GM18861 (cell line): ENCODE measurements at regions not wholly inside any gene's neighbourhood (a gene's known extent, or its start where the extent isn't known, plus 50 kb on each side); places are given as distances from the start of the nearest gene placed in this dataset.
"Not testable (repeated sequence)": the region's sequence is repeated elsewhere in the genome, so short reads cannot be mapped to it uniquely, and the experiment has no call there.

Source experiments
- ATAC-seq: cut with Tn5 transposase; IDR thresholded peaks from one replicate; pipeline ENCODE4 v1.9.1; 2021; ENCODE audit not compliant: unreplicated experiment

GRCh38 chr12:18840997-18841396 is 103.1 kb downstream of the CAPZA3 start:
- ATAC-seq = not testable (repeated sequence)

- no peak for ATAC-seq
These were observed 111.2 kb downstream of the CAPZA3 start for GRCh38 chr12:18849080-18849479.

GRCh38 chr12:18849761-18850160 is 111.8 kb downstream of the CAPZA3 start:
- no peak for ATAC-seq

GRCh38 chr12:18850752-18851151 is 112.8 kb downstream of the CAPZA3 start:
- ATAC-seq = no peak

GRCh38 chr12:18851271-18851670 is 113.4 kb downstream of the CAPZA3 start:
- ATAC-seq = no peak

- ATAC-seq = no peak
These were observed 115.8 kb downstream of the CAPZA3 start for GRCh38 chr12:18853570-18854366.

- no peak for ATAC-seq
These were observed 119.7 kb downstream of the CAPZA3 start for GRCh38 chr12:18857656-18858055.

GRCh38 chr12:18859400-18859799 is 121.5 kb downstream of the CAPZA3 start:
- ATAC-seq = no peak

- ATAC-seq = no peak
These were observed 123.5 kb downstream of the CAPZA3 start for GRCh38 chr12:18861287-18861858.

GRCh38 chr12:18863769-18864500 is 126.0 kb downstream of the CAPZA3 start:
- no peak for ATAC-seq

- ATAC-seq = no peak
These were observed 127.1 kb downstream of the CAPZA3 start for GRCh38 chr12:18864900-18865561.

- no peak for ATAC-seq
These were observed 130.8 kb downstream of the CAPZA3 start for GRCh38 chr12:18868717-18869116.

- ATAC-seq = no peak
These were observed 134.9 kb downstream of the CAPZA3 start for GRCh38 chr12:18872770-18873169.

GRCh38 chr12:18878676-18879180 is 140.8 kb downstream of the CAPZA3 start:
- ATAC-seq = no peak

- no peak for ATAC-seq
These were observed 144.8 kb downstream of the CAPZA3 start for GRCh38 chr12:18882690-18883089.

GRCh38 chr12:18886962-18887361 is 149.0 kb downstream of the CAPZA3 start:
- ATAC-seq = no peak

- ATAC-seq = no peak
These were observed 149.4 kb downstream of the CAPZA3 start for GRCh38 chr12:18887368-18887767.

- no peak for ATAC-seq
These were observed 150.1 kb downstream of the CAPZA3 start for GRCh38 chr12:18888047-18888446.

GRCh38 chr12:18890621-18891020 is 152.7 kb downstream of the CAPZA3 start:
- ATAC-seq = not testable (repeated sequence)

GRCh38 chr12:18895540-18895939 is 157.6 kb downstream of the CAPZA3 start:
- ATAC-seq = no peak

- no peak for ATAC-seq
These were observed 158.0 kb downstream of the CAPZA3 start for GRCh38 chr12:18895946-18896345.
